ENCODE measurements at regions not wholly inside any gene's neighbourhood (a gene's known extent, or its start where the extent isn't known, plus 50 kb on each side); places are given as distances from the start of the nearest gene placed in this dataset.

DNA sequence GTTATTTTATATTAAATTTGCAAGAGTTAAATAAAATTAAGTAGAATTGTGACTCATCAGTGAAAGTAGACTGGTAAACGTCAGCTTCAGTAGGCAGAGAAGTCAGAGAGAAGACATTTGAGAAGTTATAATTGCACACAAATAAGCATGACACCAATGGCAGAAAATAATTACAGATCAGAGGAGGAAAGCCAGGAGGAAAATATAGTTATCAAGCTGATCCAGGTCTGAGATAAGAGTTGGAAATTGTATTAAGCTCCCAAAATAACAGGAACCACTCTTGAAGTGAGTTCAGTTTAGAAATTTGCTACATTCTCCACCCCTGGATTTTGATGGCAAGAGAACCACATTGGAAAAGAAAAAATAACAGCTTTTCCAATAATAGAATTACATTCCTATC, 533.8 kb upstream of the CHORDC1 start:
- TF ChIP-seq, protein P1, sequence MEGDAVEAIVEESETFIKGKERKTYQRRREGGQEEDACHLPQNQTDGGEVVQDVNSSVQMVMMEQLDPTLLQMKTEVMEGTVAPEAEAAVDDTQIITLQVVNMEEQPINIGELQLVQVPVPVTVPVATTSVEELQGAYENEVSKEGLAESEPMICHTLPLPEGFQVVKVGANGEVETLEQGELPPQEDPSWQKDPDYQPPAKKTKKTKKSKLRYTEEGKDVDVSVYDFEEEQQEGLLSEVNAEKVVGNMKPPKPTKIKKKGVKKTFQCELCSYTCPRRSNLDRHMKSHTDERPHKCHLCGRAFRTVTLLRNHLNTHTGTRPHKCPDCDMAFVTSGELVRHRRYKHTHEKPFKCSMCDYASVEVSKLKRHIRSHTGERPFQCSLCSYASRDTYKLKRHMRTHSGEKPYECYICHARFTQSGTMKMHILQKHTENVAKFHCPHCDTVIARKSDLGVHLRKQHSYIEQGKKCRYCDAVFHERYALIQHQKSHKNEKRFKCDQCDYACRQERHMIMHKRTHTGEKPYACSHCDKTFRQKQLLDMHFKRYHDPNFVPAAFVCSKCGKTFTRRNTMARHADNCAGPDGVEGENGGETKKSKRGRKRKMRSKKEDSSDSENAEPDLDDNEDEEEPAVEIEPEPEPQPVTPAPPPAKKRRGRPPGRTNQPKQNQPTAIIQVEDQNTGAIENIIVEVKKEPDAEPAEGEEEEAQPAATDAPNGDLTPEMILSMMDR (IDR thresholded peaks at IDR 0.05; ENCODE audit: low read depth, low read length): no peak
- no peak for TF ChIP-seq EZH2phosphoT487 (IDR thresholded peaks at IDR 0.05; ENCODE audit: low read depth)
